Neural cell (in vitro differentiated cells): ENCODE measurements at regions not wholly inside any gene's neighbourhood (a gene's known extent, or its start where the extent isn't known, plus 50 kb on each side); places are given as distances from the start of the nearest gene placed in this dataset.

Source experiments
- H2AFZ ChIP-seq: fragments of 200-600, 300-800 bp; sonication (generic), shearing (Covaris generic); 2 replicates; pipeline ENCODE4 v1.6.0; 2014; ENCODE audit warnings: low read depth, mild to moderate bottlenecking, antibody characterized with exemption, low read length, moderate library complexity
- H3F3A ChIP-seq: fragments of 200-600 bp; shearing (Covaris generic); 2 replicates; pipeline ENCODE4 v1.6.1; 2016; ENCODE audit warnings: mild to moderate bottlenecking, moderate library complexity, mixed read lengths, antibody characterized with exemption, low read length; ENCODE audit not compliant: insufficient read depth, poor library complexity, severe bottlenecking
- H3K27ac ChIP-seq: fragments of 200-600, 300-800 bp; sonication (generic), shearing (Covaris generic); 2 replicates; pipeline ENCODE4 v1.5.1; 2014; ENCODE audit warnings: mild to moderate bottlenecking, low read length, moderate library complexity
- H3K27me3 ChIP-seq: fragments of 300-800, 200-600 bp; sonication (generic), shearing (Covaris generic); 2 replicates; pipeline ENCODE4 v1.6.0; 2014; ENCODE audit warnings: mild to moderate bottlenecking, low read depth, low read length, moderate library complexity; ENCODE audit not compliant: insufficient read depth
- H3K36me3 ChIP-seq: fragments of 300-800, 200-600 bp; sonication (generic), shearing (Covaris generic); 2 replicates; pipeline ENCODE4 v1.5.1; 2014; ENCODE audit warnings: mild to moderate bottlenecking, antibody characterized with exemption, low read length, moderate library complexity; ENCODE audit not compliant: insufficient read depth
- H3K4me2 ChIP-seq: fragments of 300-800, 200-600 bp; sonication (generic), shearing (Covaris generic); 2 replicates; pipeline ENCODE4 v1.6.0; 2014; ENCODE audit warnings: mild to moderate bottlenecking, low read length
- H3K4me3 ChIP-seq: fragments of 300-800, 200-600 bp; sonication (generic), shearing (Covaris generic); 2 replicates; pipeline ENCODE4 v1.5.1; 2014; ENCODE audit warnings: mild to moderate bottlenecking, low read length, moderate library complexity
- H3K79me2 ChIP-seq: fragments of 200-600 bp; shearing (Covaris generic); replicated peaks from 2 replicates; pipeline ENCODE4 v1.6.0; 2014; ENCODE audit warnings: mild to moderate bottlenecking, low read length, moderate library complexity; ENCODE audit not compliant: insufficient read depth
- H3K9ac ChIP-seq: fragments of 300-800, 200-600 bp; sonication (generic), shearing (Covaris generic); 2 replicates; pipeline ENCODE4 v1.6.1; 2016; ENCODE audit warnings: mild to moderate bottlenecking, low read length, mixed read lengths
- H3K9me2 ChIP-seq: fragments of 200-600 bp; shearing (Covaris generic); 2 replicates; pipeline ENCODE4 v1.6.1; 2016; ENCODE audit warnings: mild to moderate bottlenecking, low read length, mixed read lengths; ENCODE audit not compliant: insufficient read depth
- H3K9me3 ChIP-seq: fragments of 200-600, 300-800 bp; sonication (generic), shearing (Covaris generic); 2 replicates; pipeline ENCODE4 v1.6.1; 2016; ENCODE audit warnings: mild to moderate bottlenecking, mixed run types, low read length, moderate library complexity, mixed read lengths
- H4K20me1 ChIP-seq: fragments of 200-600 bp; shearing (Covaris generic); 2 replicates; pipeline ENCODE4 v1.6.1; 2016; ENCODE audit warnings: mild to moderate bottlenecking, mixed run types; ENCODE audit not compliant: insufficient read depth
- EP300 ChIP-seq: fragments of 450-650 bp; conservative IDR thresholded peaks from 2 replicates; pipeline ENCODE4 v1.6.1; 2014; ENCODE audit warnings: antibody characterized with exemption, mild to moderate bottlenecking, moderate library complexity; ENCODE audit not compliant: poor library complexity, severe bottlenecking
- EZH2 ChIP-seq: fragments of 200-600, 300-800 bp; shearing (Covaris generic), sonication (generic); IDR thresholded peaks from 2 replicates; pipeline ENCODE4 v1.6.1; 2014; ENCODE audit warnings: antibody characterized with exemption, low read length, borderline replicate concordance, mild to moderate bottlenecking; ENCODE audit not compliant: insufficient read depth, poor library complexity, severe bottlenecking
- MXI1 ChIP-seq: fragments of 450-650 bp; conservative IDR thresholded peaks from 2 replicates; pipeline ENCODE4 v1.6.1; 2014; ENCODE audit warnings: antibody characterized with exemption, mild to moderate bottlenecking; ENCODE audit not compliant: poor library complexity, severe bottlenecking
- POLR2AphosphoS5 ChIP-seq: IDR thresholded peaks from 2 replicates; pipeline ENCODE4 v1.6.1; 2012
- RAD21 ChIP-seq: fragments of 450-650 bp; conservative IDR thresholded peaks from 2 replicates; pipeline ENCODE4 v1.6.1; 2014; ENCODE audit warnings: antibody characterized with exemption, mild to moderate bottlenecking, moderate library complexity
- SMC3 ChIP-seq: fragments of 450-650 bp; conservative IDR thresholded peaks from 2 replicates; pipeline ENCODE4 v1.6.1; 2014; ENCODE audit warnings: antibody characterized with exemption, mild to moderate bottlenecking, moderate library complexity; ENCODE audit not compliant: poor library complexity
- TAF1 ChIP-seq: IDR thresholded peaks from 2 replicates; pipeline ENCODE4 v1.6.1; 2012; ENCODE audit warnings: low read depth
- TF ChIP-seq, protein P1 (sequence below): fragments of 450-650 bp; IDR thresholded peaks from 2 replicates; pipeline ENCODE4 v1.5.1; 2014; ENCODE audit warnings: antibody characterized with exemption, mild to moderate bottlenecking, moderate library complexity; ENCODE audit not compliant: poor library complexity, severe bottlenecking
- TF ChIP-seq, protein P2 (sequence below): IDR thresholded peaks from 2 replicates; pipeline ENCODE4 v1.6.1; 2012; ENCODE audit warnings: borderline replicate concordance

DNA sequence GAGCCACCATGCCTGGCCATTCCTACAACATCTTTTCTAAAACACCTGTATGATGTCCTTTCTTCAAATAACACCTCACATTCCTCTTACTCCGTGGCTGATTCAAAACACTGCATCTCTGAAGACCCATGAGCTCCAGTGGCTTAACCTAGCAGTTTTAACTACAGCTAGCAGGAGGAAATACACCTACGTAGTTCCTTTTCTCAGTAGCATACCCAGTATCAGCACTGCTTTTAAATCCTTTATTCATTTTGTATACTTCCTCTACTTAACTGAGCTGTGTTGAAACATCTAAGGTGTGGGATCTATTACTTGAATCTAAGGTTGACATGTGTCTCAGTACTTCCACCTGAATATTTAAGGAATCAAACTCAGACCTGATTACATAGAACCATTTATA lies 113.6 kb upstream of the CCDC28A start:
- no peak overlapping the region for H3K4me2 ChIP-seq
- H3K79me2 ChIP-seq: no peaks in the 10 kb centered on the region
- H2AFZ ChIP-seq: no peak overlapping the region
- no peak overlapping the region for H3K4me3 ChIP-seq
- H3K9ac ChIP-seq: no peak overlapping the region
- no peak overlapping the region for H3K27ac ChIP-seq
- H3K9me3 ChIP-seq: no peaks in the 10 kb centered on the region
- no peaks in the 10 kb centered on the region for H4K20me1 ChIP-seq
- no peaks in the 10 kb centered on the region for H3K36me3 ChIP-seq
- no peaks in the 10 kb centered on the region for H3F3A ChIP-seq
- no peak for TF ChIP-seq POLR2AphosphoS5
- TF ChIP-seq MXI1: no peak
- TF ChIP-seq RAD21: no peak
- no peaks in the 10 kb centered on the region for H3K27me3 ChIP-seq
- no peaks in the 10 kb centered on the region for H3K9me2 ChIP-seq

DNA sequence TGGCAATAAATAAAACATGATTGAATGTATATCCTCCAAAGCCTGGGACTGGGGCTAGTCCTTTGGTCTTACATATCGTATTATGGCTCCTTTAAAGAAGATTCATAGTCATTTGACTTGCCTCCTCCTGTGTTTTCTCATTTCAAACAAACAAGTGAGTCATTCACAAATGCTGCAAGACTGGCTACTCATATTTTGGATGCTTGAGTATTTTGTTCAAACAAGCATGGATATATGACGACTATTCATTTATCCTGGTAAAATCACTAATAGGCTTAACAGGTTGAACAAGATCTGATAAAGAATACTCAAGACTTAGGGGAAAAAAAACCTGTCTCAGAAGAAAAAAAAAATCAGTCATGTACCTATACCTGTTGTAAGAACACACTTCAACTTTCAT lies 111.1 kb upstream of the CCDC28A start:
- no peak overlapping the region for H3K4me3 ChIP-seq
- H3K27ac ChIP-seq: no peak overlapping the region
- no peak overlapping the region for H3K4me2 ChIP-seq
- H2AFZ ChIP-seq: no peak overlapping the region
- H4K20me1 ChIP-seq: no peaks in the 10 kb centered on the region
- TF ChIP-seq RAD21 (no peak), SMC3 (no peak), EP300 (no peak), POLR2AphosphoS5 (no peak), MXI1 (no peak), TAF1 (no peak), EZH2 (no peak)
- TF ChIP-seq, protein P1, sequence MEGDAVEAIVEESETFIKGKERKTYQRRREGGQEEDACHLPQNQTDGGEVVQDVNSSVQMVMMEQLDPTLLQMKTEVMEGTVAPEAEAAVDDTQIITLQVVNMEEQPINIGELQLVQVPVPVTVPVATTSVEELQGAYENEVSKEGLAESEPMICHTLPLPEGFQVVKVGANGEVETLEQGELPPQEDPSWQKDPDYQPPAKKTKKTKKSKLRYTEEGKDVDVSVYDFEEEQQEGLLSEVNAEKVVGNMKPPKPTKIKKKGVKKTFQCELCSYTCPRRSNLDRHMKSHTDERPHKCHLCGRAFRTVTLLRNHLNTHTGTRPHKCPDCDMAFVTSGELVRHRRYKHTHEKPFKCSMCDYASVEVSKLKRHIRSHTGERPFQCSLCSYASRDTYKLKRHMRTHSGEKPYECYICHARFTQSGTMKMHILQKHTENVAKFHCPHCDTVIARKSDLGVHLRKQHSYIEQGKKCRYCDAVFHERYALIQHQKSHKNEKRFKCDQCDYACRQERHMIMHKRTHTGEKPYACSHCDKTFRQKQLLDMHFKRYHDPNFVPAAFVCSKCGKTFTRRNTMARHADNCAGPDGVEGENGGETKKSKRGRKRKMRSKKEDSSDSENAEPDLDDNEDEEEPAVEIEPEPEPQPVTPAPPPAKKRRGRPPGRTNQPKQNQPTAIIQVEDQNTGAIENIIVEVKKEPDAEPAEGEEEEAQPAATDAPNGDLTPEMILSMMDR: no peak
- TF ChIP-seq, protein P2, sequence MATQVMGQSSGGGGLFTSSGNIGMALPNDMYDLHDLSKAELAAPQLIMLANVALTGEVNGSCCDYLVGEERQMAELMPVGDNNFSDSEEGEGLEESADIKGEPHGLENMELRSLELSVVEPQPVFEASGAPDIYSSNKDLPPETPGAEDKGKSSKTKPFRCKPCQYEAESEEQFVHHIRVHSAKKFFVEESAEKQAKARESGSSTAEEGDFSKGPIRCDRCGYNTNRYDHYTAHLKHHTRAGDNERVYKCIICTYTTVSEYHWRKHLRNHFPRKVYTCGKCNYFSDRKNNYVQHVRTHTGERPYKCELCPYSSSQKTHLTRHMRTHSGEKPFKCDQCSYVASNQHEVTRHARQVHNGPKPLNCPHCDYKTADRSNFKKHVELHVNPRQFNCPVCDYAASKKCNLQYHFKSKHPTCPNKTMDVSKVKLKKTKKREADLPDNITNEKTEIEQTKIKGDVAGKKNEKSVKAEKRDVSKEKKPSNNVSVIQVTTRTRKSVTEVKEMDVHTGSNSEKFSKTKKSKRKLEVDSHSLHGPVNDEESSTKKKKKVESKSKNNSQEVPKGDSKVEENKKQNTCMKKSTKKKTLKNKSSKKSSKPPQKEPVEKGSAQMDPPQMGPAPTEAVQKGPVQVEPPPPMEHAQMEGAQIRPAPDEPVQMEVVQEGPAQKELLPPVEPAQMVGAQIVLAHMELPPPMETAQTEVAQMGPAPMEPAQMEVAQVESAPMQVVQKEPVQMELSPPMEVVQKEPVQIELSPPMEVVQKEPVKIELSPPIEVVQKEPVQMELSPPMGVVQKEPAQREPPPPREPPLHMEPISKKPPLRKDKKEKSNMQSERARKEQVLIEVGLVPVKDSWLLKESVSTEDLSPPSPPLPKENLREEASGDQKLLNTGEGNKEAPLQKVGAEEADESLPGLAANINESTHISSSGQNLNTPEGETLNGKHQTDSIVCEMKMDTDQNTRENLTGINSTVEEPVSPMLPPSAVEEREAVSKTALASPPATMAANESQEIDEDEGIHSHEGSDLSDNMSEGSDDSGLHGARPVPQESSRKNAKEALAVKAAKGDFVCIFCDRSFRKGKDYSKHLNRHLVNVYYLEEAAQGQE: no peak
- no peaks in the 10 kb centered on the region for H3K36me3 ChIP-seq
- H3K27me3 ChIP-seq: no peaks in the 10 kb centered on the region
- no peak overlapping the region for H3K9ac ChIP-seq
- H3F3A ChIP-seq: no peaks in the 10 kb centered on the region
- H3K9me3 ChIP-seq: no peaks in the 10 kb centered on the region
- H3K79me2 ChIP-seq: no peaks in the 10 kb centered on the region
- no peaks in the 10 kb centered on the region for H3K9me2 ChIP-seq

DNA sequence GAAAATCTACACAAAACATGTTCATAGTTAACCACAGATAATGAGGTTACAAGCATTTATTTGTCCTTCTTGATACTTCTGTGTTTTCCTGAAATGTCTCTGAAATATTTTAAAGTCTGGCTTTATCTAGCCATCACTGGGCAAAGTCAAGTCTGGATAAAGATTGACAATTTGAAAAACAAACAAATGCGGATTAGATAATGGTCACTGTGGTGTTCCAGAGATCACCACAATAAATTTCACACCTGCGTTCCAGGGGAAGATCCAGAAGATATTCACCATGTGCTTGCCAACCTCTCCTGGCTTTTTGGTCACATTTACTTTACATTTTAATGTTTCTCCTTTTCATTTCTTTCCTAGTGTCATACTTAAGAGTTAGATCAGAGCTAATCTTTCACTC lies 109.7 kb upstream of the CCDC28A start:
- Histone ChIP-seq H2AFZ (no peak overlapping the region), H3K9me3 (no peaks in the 10 kb centered on the region), H3K36me3 (no peaks in the 10 kb centered on the region), H3K27ac (no peak overlapping the region), H3K9ac (no peak overlapping the region), H3K27me3 (no peaks in the 10 kb centered on the region), H4K20me1 (no peaks in the 10 kb centered on the region), H3F3A (no peaks in the 10 kb centered on the region), H3K4me2 (no peak overlapping the region), H3K9me2 (no peaks in the 10 kb centered on the region), H3K79me2 (no peaks in the 10 kb centered on the region), H3K4me3 (no peak overlapping the region)
- no peak for TF ChIP-seq SMC3
- TF ChIP-seq EP300: no peak
- TF ChIP-seq RAD21: no peak
- no peak for TF ChIP-seq POLR2AphosphoS5
- TF ChIP-seq MXI1: no peak
- no peak for TF ChIP-seq EZH2
- TF ChIP-seq TAF1: no peak
- TF ChIP-seq, protein P1: no peak
- TF ChIP-seq, protein P2: no peak
